ENCODE measurements at regions not wholly inside any gene's neighbourhood (a gene's known extent, or its start where the extent isn't known, plus 50 kb on each side); places are given as distances from the start of the nearest gene placed in this dataset.
"Not testable (repeated sequence)": the region's sequence is repeated elsewhere in the genome, so short reads cannot be mapped to it uniquely, and the experiment has no call there.

- no peak for DNase-seq
- intact Hi-C loops (cut with DNase I; ENCODE audit: low total_unique reads), result no loop called here
- H3K4me3 ChIP-seq, result no peak overlapping the region
- no peaks in the 10 kb centered on the region for H3K36me3 ChIP-seq
- TF ChIP-seq CTCF (IDR thresholded peaks at IDR 0.05), result no peak
- H3K27ac ChIP-seq, result no peak overlapping the region
- no peaks in the 10 kb centered on the region for H3K4me1 ChIP-seq
- no peaks in the 10 kb centered on the region for H3K9me3 ChIP-seq
- H3K27me3 ChIP-seq, result no peaks in the 10 kb centered on the region
Observed at GRCh38 chr5:113760486-113760885, 247.0 kb downstream of the YTHDC2 start.

GRCh38 chr5:113761594-113761993, 248.1 kb downstream of the YTHDC2 start:
- no peak overlapping the region for H3K27ac ChIP-seq
- no peak overlapping the region for H3K4me3 ChIP-seq
- DNase-seq, result no peak
- H3K9me3 ChIP-seq, result peaks cover 0 to 6% (median 3%) of the 10 kb centered on the region in 3 donors
- intact Hi-C loops (cut with DNase I; ENCODE audit: low total_unique reads), result no loop called here
- H3K4me1 ChIP-seq, result no peaks in the 10 kb centered on the region
- no peaks in the 10 kb centered on the region for H3K36me3 ChIP-seq
- no peaks in the 10 kb centered on the region for H3K27me3 ChIP-seq
- no peak for TF ChIP-seq CTCF (IDR thresholded peaks at IDR 0.05)

DNA sequence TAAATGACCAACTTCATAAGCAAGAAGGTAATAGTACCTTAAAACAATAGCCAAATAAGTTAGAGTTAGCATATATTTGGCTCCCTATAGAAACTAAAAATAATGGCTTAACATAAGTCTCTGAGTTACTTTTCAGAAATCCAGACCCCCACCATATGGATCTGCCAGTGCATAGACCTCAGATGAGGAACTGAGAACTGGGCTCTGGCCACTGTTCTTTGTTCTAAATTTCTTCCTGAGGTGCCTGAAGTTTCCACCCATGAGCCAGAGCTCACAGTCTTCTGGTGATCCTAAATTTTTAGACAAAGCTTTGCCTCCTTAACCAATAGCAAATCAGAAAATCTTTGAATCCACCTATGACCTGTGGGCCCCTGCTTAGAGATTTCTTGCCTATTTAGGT, 250.9 kb downstream of the YTHDC2 start:
- H3K27me3 ChIP-seq, result no peaks in the 10 kb centered on the region
- H3K27ac ChIP-seq, result no peak overlapping the region
- H3K36me3 ChIP-seq, result no peaks in the 10 kb centered on the region
- H3K4me3 ChIP-seq, result no peak overlapping the region
- TF ChIP-seq CTCF (IDR thresholded peaks at IDR 0.05), result no peak
- DNase-seq, result no peak
- H3K9me3 ChIP-seq, result peaks cover 0 to 12% (median 6%) of the 10 kb centered on the region in 3 donors
- intact Hi-C loops (cut with DNase I; ENCODE audit: low total_unique reads), result no loop called here
- no peaks in the 10 kb centered on the region for H3K4me1 ChIP-seq

- H3K27me3 ChIP-seq; intact Hi-C loops (cut with DNase I; ENCODE audit: low total_unique reads); DNase-seq; H3K27ac ChIP-seq; H3K36me3 ChIP-seq; H3K4me3 ChIP-seq; H3K4me1 ChIP-seq: not testable (repeated sequence)
- peaks cover 0 to 12% (median 6%) of the 10 kb centered on the region in 3 donors for H3K9me3 ChIP-seq
Observed at GRCh38 chr5:113766827-113767226, 253.3 kb downstream of the YTHDC2 start.

DNA sequence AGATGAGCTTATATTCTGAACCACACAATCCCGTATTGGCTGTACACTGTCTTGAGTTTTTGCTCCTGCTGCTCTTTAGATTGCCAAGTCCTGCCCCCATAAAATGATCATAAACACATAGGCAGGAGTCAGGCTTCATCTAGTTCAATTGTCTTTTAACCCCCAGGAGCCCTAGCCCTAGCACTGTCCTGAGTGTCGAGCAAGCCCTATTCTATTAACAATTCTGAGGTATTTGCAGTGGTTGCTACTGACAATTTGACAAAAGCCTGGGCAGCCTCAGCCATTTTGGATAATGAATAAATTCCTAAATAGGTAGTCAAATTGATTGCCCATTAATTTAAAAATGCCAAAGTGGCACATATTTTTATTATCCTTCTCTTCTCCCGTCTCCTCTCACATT, 257.2 kb downstream of the YTHDC2 start:
- peaks cover 0 to 12% (median 6%) of the 10 kb centered on the region in 3 donors for H3K9me3 ChIP-seq
- DNase-seq, result no peak
- no peaks in the 10 kb centered on the region for H3K4me1 ChIP-seq
- no peaks in the 10 kb centered on the region for H3K27me3 ChIP-seq
- no peak for TF ChIP-seq CTCF (IDR thresholded peaks at IDR 0.05)
- H3K27ac ChIP-seq, result no peak overlapping the region
- no peak overlapping the region for H3K4me3 ChIP-seq
- intact Hi-C loops (cut with DNase I; ENCODE audit: low total_unique reads), result no loop called here
- no peaks in the 10 kb centered on the region for H3K36me3 ChIP-seq

GRCh38 chr5:113771483-113771882, 258.0 kb downstream of the YTHDC2 start:
- no peaks in the 10 kb centered on the region for H3K36me3 ChIP-seq
- H3K9me3 ChIP-seq, result peaks cover 0 to 10% (median 0%) of the 10 kb centered on the region in 3 donors
- no peak for DNase-seq
- no peak for TF ChIP-seq CTCF (IDR thresholded peaks at IDR 0.05)
- H3K27ac ChIP-seq, result no peak overlapping the region
- H3K4me1 ChIP-seq, result no peaks in the 10 kb centered on the region
- H3K4me3 ChIP-seq, result no peak overlapping the region
- H3K27me3 ChIP-seq, result no peaks in the 10 kb centered on the region
- intact Hi-C loops (cut with DNase I; ENCODE audit: low total_unique reads), result no loop called here
